ENCODE measurements at regions not wholly inside any gene's neighbourhood (a gene's known extent, or its start where the extent isn't known, plus 50 kb on each side); places are given as distances from the start of the nearest gene placed in this dataset.

- DNase-seq (no peak), ATAC-seq (ENCODE audit: low read depth) (no peak)
- Mint-ChIP-seq H3K4me1 (peaks cover 64% of the 10 kb centered on the region), H3K27me3 (no peaks in the 10 kb centered on the region), H3K27ac (peak overlapping the region; percentile 31), H3K36me3 (ENCODE audit: low read depth) (peaks cover 4% of the 10 kb centered on the region), H3K9me3 (no peaks in the 10 kb centered on the region), H3K4me3 (no peak overlapping the region)
- no peak for TF ChIP-seq CTCF (IDR thresholded peaks at IDR 0.05)
- CTCF ChIA-PET: interaction anchor here (0.8 to 9.5 kb wide), 15 partner anchors 13 to 494 kb away, joined by 3 to 348 read pairs (median 5); partner anchors contain the start of gene IL6
- intact Hi-C loops (cut with micrococcal nuclease): loop anchor here (5.0 kb wide), 1 partner anchor 451 kb away; the partner anchor contains the start of gene HYCC1
- POLR2A ChIA-PET: interaction anchor here (0.8 to 8.7 kb wide), 13 partner anchors 16 to 493 kb away, joined by 3 to 180 read pairs (median 5); partner anchors contain the start of gene IL6
Observed at GRCh38 chr7:22561321-22561811, 61.4 kb upstream of the STEAP1B start.

- H3K4me1 Mint-ChIP-seq: peaks cover 50% of the 10 kb centered on the region
- no peaks in the 10 kb centered on the region for H3K27me3 Mint-ChIP-seq
- H3K4me3 Mint-ChIP-seq: peak overlapping the region; percentile 36
- peak overlapping the region; percentile 70 for H3K27ac Mint-ChIP-seq
- intact Hi-C loops (cut with micrococcal nuclease): loop anchor here (1.0 to 5.0 kb wide), 9 partner anchors 80 to 495 kb away; partner anchors contain the start of gene HYCC1
- H3K36me3 Mint-ChIP-seq (ENCODE audit: low read depth): peaks cover 5% of the 10 kb centered on the region
- DNase-seq (peak; percentile 43), ATAC-seq (ENCODE audit: low read depth) (peak; percentile 80)
- ChIA-PET CTCF (interaction anchor here (0.6 to 9.5 kb wide), 32 partner anchors 10 to 495 kb away, joined by 3 to 348 read pairs (median 4); partner anchors contain the start of gene IL6), POLR2A (interaction anchor here (0.5 to 8.7 kb wide), 19 partner anchors 11 to 954 kb away, joined by 3 to 180 read pairs (median 5); partner anchors contain the start of genes HYCC1 and IL6)
- H3K9me3 Mint-ChIP-seq: no peaks in the 10 kb centered on the region
- TF ChIP-seq CTCF (IDR thresholded peaks at IDR 0.05): peak; percentile 24
Observed at GRCh38 chr7:22559829-22560489, 60.0 kb upstream of the STEAP1B start.

- peaks cover 7% of the 10 kb centered on the region for H3K36me3 Mint-ChIP-seq (ENCODE audit: low read depth)
- no peak overlapping the region for H3K4me3 Mint-ChIP-seq
- no peaks in the 10 kb centered on the region for H3K27me3 Mint-ChIP-seq
- TF ChIP-seq CTCF (IDR thresholded peaks at IDR 0.05): no peak
- intact Hi-C loops (cut with micrococcal nuclease): no loop called here
- no peaks in the 10 kb centered on the region for H3K9me3 Mint-ChIP-seq
- ChIA-PET POLR2A (interaction anchor here (8.7 kb wide), 1 partner anchor 169 kb away, joined by 180 read pairs; the partner anchor contains the start of gene IL6), CTCF (interaction anchor here (5.7 to 9.5 kb wide), 4 partner anchors 104 to 498 kb away, joined by 46 to 348 read pairs (median 84); partner anchors contain the start of gene IL6)
- H3K4me1 Mint-ChIP-seq: peaks cover 31% of the 10 kb centered on the region
- ATAC-seq (ENCODE audit: low read depth) (no peak), DNase-seq (no peak)
- no peak overlapping the region for H3K27ac Mint-ChIP-seq
Observed at GRCh38 chr7:22557167-22557566, 57.2 kb upstream of the STEAP1B start.

- CTCF ChIA-PET: interaction anchor here (1.1 to 1.7 kb wide), 2 partner anchors 171 to 227 kb away, joined by 4 to 6 read pairs; partner anchors contain the start of gene IL6
- peaks cover 7% of the 10 kb centered on the region for H3K36me3 Mint-ChIP-seq (ENCODE audit: low read depth)
- DNase-seq (no peak), ATAC-seq (ENCODE audit: low read depth) (no peak)
- peaks cover 35% of the 10 kb centered on the region for H3K4me1 Mint-ChIP-seq
- POLR2A ChIA-PET: interaction anchor here (1.2 kb wide), 1 partner anchor 9 kb away, joined by 3 read pairs; no protein-coding TSS in a partner anchor
- no peak for TF ChIP-seq CTCF (IDR thresholded peaks at IDR 0.05)
- H3K27ac Mint-ChIP-seq: no peak overlapping the region
- H3K27me3 Mint-ChIP-seq: peaks cover 3% of the 10 kb centered on the region
- H3K9me3 Mint-ChIP-seq: no peaks in the 10 kb centered on the region
- no peak overlapping the region for H3K4me3 Mint-ChIP-seq
- intact Hi-C loops (cut with micrococcal nuclease): no loop called here
Observed at GRCh38 chr7:22555476-22555875, 55.5 kb upstream of the STEAP1B start.

GRCh38 chr7:22554184-22554583 lies 54.2 kb upstream of the STEAP1B start:
- DNase-seq (no peak), ATAC-seq (ENCODE audit: low read depth) (no peak)
- peaks cover 39% of the 10 kb centered on the region for H3K4me1 Mint-ChIP-seq
- intact Hi-C loops (cut with micrococcal nuclease): no loop called here
- ChIA-PET POLR2A (interaction anchor here (0.6 to 1.3 kb wide), 2 partner anchors 9 to 271 kb away, joined by 3 to 9 read pairs; no protein-coding TSS in a partner anchor), CTCF (interaction anchor here (1.7 kb wide), 1 partner anchor 228 kb away, joined by 6 read pairs; no protein-coding TSS in a partner anchor)
- H3K9me3 Mint-ChIP-seq: no peaks in the 10 kb centered on the region
- H3K36me3 Mint-ChIP-seq (ENCODE audit: low read depth): peaks cover 7% of the 10 kb centered on the region
- no peak overlapping the region for H3K4me3 Mint-ChIP-seq
- no peak for TF ChIP-seq CTCF (IDR thresholded peaks at IDR 0.05)
- no peak overlapping the region for H3K27ac Mint-ChIP-seq
- peaks cover 10% of the 10 kb centered on the region for H3K27me3 Mint-ChIP-seq

Measured in activated B cell treated with CpG ODN at 0.5 μM for 24 hours (primary cell).